NCI-H1930 (cell line): ENCODE measurements at regions not wholly inside any gene's neighbourhood (a gene's known extent, or its start where the extent isn't known, plus 50 kb on each side); places are given as distances from the start of the nearest gene placed in this dataset.
"Not testable (repeated sequence)": the region's sequence is repeated elsewhere in the genome, so short reads cannot be mapped to it uniquely, and the experiment has no call there.

ENCODE experiments used
- DNase-seq, 2 experiments: peaks; one replicate each; lab custom pipeline; 2025; lab: John Stamatoyannopoulos, UW

DNA sequence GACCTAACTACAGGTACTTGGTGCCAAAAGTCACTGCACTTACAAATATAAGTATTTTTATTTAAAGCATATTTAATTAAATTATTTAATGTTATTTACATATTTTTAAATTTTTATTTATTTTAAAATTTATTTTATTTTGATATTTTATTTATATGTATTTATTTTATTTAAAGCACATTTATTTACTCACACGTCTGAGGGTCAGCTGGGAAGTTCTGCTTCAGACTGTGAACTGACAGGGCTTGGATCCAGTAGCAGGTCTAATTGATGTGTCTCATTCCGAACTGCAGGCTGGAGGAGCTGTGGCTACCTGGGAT lies 392.5 kb downstream of the GBA3 start:
- DNase-seq = no peak

DNA sequence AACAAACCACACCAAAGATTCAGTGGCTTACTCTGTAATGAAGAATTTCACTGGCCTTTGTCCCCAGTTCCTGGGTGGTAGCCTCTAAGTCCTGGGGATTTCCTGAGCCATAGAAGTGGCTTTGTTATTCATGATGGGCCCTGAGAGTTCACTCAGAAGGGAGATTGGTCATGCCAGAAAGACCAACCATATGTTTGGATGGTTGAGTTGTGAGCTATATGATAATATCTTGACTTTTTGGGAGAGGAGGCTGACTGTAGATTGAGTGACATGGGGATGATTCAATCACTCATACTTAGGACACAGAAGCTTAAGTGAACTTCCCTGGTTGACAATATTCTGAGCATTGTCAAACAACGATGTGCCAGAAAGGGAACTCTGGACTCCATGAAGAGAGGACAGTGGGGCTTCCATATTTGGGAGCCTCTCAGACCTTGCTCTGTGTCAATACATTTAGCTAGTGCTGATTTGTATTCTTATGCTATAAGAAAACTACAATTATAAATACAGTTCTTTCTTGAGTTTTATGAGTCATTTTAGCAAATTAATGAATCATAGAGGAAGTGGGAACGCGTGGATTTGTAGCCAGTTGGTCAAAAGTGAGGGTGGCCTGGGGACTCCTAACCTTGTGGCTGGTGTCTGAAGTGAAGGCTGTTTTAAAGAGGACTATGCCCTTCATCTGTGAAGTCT lies 392.0 kb downstream of the GBA3 start:
- no peak for DNase-seq

DNA sequence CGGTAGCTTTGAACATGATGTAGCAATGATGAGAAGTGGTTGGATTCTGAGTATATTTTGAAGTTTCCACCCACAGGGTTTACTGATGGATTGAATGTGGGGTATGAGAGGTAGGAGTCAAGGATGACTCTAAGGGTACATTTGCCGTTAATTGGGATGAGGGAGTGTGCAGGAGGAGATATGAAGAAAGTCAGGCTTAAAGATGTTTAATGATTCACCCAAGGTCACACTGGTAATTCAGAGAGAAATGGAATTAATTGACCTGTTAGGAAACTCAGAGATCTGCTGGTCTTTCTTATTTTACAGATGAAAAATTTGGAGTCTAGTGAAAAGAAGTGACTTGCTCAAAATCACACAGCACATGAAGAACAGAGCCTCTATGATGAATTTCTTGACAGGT lies 390.7 kb downstream of the GBA3 start:
- DNase-seq = no peak

DNA sequence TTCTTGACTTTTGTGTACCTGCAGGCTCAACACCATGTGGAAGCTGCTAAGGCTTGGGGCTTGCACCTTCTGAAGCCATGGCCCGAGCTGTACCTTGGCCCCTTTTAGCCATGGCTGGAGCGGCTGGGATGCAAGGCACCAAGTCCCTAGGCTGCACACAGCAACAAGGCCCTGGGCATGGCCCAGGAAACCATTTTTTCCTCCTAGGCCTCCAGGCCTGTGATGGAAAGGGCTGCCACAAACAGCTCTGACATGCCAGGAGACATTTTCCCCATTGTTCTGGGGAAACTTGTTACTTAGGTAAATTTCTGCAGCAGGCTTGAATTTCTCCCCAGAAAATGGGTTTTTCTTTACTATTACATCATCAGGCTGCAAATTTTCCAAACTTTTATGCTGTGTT lies 387.4 kb downstream of the GBA3 start:
- DNase-seq = not testable (repeated sequence)

DNA sequence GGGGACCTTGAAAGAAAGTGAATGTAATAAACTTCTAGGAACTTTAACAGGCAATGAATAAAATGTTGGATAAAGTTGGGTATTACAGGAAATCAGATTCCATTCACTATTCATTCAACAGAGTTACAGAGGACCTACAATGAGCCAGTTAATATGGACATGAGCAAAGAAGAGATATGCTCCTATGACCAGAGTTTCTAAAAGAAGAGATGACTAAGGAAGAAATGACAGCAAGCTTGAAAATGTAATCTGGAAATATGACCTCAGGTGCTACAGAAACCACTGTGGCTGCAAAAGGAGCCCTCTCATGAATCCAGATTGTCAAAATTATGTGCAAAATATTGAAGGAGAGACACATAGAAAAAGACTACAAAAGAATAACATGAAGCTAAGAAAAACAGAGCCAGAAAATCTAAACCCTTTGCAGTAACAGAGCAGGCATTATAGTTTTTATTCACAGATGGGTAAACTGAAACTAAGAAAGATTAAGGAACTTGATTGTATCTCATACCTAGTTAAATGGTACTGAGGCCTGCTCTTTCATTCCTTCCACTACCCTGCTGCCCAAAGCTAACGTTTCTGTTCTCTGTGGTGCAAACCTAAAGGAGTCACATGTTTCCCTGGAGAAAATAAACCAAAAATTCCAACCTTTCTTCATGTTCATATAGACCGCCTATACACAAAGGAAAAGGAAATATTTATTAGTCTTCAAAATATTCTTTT lies 378.3 kb downstream of the GBA3 start:
- DNase-seq = no peak

DNA sequence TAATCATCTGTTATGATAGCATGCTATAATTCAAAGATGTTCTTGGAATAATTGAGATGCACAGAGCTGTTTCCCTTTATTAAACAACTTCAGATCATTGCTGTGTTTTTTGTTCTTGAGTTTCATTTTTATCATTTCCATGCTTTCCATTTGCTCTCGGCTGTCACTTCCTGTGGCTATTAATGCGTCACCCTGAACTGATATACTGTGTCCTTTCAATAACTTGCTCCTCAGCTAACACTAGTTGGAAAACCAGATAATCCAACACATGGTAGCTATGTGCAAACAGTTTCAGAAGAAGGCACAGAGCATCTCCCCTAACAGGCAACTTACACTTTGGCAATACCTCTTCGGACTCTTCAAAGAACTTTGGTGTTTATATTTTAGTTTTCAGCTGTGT lies 376.0 kb downstream of the GBA3 start:
- DNase-seq = no peak

DNA sequence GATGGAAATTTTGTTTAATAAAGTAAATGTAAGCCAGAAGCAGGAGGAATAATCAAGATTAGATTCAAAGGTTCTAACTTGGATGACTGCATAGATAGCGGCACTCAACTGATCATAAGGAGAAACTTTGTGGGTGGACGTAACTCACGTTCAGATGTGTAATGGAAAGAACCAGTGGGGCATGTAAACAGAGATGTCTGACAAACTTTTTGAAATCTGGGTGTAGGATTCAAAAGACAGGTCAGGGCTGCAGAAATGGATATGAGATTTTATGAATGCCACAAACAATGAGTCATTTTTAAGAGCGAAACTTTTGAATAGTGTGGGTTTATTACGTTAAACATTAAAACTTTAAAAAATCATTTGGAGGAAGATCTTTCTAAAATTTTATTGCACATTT lies 375.6 kb downstream of the GBA3 start:
- DNase-seq = no peak

DNA sequence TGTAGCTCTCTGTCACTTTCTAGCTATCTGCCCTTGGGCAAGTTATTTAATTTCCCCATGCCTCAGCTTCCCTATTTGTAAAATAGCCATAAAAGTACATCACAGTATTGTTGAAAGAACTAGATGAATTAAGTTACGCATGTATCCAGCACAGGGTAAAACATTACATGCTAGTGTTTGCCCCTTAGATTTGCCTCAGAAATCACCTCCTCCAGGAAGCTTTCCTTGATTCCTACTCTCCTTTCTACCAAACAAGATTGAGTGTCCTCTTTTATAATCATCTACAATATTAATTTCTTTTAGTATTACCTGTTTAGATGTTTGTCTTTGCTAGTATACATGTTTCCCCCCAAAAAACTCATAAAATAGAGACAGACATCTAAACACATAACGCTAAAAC lies 369.5 kb downstream of the GBA3 start:
- DNase-seq = no peak

DNA sequence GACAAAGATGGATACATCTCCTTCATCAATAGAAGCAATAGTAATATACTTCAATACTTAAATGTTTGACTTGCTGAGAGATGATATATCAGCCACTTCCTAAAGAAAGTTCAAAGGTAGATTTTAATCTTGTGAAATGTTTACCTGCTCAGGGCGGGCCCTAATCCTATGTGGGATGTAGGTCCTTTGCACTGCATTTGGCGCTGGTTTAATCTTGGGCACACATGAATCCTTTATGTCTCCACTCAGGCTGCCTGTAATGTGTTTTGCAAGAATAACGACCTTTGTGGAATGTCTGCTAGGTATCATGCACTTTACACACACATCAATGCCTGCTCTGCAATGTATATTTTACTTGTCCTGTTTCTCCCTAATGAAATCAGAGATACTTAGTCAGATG lies 368.7 kb downstream of the GBA3 start:
- DNase-seq = no peak

DNA sequence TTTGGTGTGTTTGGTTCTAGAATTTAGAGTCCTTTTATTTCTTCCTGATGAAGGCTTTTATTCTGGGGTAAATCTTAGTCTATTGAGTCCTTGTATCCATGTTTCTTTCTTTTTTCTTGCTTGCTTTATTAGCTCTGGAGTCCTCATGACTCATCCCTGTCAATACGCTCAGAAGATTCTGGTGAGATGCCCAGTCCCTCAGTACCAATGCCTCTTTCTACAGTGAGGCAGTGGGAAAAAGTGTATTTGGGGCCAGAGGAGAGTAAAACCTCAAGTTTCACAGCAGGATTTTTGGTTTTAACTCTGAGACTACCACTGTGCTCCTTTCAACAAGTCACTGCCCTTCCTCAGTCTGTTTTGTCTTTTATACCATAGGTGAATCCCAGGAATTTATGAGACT lies 368.0 kb downstream of the GBA3 start:
- no peak for DNase-seq

DNA sequence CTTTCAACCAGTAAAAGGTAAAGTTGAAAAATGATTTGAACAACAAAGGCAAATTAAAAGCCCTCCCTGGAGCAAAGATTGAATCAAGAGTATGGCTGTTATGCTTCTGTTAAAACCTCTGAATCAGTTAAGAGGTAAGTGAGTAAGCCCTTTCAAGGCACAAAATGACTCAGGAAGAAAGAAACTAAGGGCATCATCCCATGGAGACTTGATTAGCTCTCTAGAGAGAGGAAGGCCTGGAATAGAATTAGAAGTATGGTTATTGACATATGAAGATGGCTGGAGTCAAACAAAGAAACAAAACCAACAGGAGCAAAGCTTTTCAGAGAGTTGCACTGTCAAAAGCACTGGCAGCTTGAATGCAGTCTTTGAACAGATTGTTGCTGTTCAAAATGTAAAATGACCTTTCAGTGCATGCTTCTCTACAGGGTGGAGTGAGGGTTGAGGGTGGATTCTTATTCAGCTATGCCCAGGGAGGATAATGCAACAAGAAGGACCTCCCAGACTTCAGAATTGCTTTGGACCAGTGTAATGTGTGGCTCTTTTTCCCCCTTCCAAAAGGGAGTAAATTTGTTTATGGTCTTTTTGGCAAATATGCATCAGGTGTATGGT lies 365.5 kb downstream of the GBA3 start:
- no peak for DNase-seq

DNA sequence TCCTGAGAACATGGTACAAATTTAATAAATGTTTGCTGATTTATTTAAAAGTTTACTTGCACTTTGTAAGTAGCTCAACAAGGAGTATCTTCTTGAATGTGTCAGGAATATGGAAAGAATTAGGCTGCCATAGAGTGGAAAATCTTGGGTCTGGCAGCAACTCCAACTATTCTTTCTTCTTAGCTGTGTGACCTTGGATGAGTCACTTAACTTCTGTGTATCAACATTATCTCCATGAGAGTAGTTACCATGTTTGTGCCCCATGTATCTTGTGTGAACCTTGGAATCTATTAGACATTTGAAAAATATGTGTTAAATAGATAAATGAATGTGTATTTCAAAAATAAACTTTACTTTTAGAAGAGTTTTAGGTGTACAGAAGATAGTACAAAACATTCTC lies 348.8 kb downstream of the GBA3 start:
- no peak for DNase-seq

DNA sequence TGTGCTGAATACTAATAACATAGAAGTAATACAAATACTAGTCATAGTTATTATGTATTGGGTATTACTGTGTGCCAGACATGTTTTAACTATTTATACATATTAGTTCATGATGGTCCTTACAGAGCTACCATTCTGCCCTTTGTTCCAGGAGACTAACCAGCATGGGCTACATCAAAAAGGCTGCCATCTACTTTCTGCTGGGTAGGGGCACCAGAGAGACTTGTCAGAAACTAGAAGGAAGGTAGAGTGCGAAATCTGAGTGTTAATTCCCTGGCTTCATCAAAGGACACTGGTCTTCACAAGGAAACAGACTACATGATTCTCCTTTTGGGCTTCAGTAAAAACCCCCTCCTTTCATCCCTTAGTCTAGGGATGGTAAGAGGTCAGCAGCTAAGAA lies 347.8 kb downstream of the GBA3 start:
- DNase-seq = no peak

DNA sequence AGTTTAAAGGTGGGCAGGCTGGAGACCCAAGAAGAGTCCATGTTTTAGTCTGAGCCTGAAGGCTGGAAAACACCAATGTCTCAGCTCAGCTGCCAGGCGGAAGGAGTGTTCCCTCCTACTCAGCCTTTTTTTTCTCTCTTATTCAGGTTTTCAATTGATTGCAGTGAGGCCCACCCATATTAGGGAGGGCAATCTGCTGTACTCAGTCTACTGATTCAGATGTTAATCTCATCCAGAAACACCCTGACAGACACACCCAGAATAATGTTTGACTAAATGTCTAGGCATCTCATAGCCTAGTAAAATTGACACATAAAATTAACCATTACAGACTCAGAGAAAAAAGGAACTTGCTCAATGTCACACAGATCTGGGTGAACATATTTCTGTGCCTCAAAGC lies 347.1 kb downstream of the GBA3 start:
- no peak for DNase-seq

DNA sequence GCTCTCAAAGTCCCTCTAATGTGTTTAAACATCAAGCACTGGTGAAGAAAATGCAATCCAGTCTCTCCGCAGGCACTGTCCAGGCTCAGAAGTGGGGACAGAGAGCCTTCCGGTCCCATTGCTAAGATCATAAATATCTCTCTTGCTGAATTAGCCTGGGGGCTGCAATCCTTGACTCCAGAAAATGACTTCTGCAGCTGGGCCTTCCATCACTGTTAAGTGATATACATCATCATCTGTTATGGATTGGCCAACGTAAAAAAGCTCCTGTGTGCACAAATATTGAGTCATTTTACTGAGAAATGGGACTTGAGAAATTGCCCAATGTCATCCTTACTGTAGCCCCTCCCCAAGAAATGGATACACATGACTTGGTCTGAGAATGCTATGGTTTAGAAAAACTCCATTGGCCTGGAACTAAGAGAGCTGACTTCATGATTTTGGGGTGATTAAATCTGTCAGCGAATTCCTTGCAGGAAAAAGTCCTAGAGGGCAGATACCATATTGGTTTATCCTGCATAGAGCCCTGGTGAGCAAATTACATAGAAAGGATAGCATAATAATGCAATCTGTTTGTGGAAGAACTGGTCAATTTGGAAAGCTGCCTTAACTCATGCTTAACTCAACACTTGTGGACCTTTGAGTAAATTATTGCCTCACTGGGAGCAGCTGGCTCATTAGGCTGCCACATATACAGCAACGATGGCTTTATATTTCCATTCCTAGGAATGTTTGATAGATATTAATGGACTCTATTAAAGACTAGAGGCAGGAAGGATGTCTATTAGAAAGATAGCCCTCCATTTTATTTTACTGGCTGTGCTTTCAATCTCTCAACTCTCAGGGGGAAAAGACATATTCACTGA lies 346.1 kb downstream of the GBA3 start:
- DNase-seq = no peak

DNA sequence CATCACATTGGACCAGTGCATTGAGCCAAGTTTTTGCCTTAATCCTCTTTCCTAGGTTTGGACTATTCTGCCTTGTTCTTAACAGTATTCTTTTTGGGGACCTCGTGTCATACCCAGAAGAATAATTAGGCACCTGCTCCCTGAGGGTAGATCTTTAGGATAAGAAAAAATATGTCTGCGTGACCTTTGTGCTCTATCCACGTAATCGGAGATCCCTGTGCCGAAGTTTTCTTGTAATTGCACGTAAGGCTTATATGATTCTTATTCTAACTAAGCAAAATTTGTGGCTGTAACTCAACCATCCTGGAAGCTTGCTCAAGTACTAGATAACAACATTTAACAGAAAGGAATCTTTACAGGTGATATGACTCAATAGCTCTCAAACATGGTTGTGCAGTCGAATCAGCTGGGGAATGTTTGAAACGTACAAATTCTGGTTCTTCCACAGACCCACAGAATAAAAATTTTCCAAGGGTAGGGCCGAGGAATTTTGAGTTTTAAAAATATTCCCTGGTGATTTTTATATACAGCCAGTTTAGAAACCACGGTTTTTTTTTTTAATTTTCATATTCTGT lies 344.3 kb downstream of the GBA3 start:
- no peak for DNase-seq

DNA sequence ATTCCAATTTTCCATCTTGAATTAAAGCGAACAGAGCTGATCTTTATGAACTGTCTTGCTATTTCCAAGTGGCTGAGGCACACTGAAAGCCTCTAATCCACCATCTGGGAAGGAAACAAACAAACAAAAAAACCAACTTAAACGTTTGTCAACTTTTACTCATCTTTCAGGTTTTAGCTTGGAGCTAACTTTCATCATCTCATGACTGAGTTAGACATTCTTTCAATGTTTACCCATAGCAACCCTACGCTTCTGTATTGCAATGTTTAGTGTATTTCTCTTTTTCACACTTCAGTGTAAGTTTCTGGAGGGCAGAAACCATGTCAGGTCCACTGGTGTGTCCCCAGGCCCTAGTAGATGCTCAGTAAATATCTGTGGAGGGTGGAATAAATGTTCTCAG lies 343.8 kb downstream of the GBA3 start:
- DNase-seq = no peak

DNA sequence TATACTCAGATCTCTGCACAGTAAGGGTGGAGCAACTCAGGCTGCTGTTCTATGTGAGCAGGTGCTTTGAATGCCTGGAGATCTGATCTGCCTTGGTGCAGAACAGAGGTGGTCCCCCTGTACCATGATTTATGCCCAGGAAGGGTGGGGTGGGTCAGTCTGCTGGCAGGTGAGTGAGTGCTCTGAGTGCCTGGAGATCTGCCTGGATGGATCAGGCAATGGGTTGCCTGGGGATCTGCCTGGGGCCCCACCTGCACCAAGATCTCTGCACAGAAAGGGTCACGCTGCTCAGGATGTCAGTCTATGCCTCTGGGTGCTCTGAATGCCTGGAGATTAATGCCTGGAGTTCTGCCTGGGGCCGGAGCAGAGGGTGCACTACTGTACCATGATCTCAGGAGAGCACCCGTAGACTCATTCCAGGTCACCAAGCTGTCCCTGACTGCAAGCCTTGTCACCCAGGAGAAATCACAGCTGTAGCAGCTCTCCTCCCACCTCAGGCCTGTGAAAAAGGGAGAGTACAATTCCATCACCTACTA lies 342.9 kb downstream of the GBA3 start:
- DNase-seq = no peak

DNA sequence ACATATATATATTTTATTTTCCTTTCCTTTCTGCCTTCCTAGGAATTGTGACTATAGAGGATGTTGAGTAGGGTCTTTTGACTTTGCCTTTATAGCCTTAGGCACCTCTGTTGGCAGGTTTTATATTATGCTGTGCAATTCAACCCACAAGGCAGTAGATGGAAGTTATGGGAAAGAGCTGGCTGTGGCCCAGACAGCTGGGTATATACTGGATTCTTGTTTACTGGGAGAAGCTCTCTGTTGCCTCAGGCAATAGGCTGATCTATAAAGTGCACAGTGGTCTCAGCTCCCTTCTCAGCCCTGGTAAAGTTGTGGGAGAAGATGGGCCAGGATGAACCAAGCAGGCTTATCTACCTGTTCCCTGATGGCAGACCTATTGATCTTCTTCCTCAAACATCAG lies 342.0 kb downstream of the GBA3 start:
- DNase-seq = no peak

DNA sequence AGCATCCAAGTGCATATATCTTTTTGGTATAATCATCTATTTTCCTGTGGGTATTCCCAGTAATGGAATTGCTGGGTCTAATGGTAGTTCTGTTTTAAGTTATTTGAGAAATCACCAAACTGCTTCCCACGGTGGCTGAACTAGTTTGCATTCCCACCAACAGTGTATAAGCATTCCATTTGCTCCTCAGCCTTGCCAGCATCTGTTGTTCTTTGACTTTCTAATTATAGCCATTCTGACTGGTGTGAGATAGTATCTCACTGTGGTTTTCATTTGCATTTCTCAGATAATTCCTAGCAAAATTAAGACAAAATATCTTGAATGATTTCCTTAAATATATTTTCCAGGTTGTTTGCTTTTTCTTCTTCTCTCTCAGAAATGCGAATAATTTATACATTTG lies 341.1 kb downstream of the GBA3 start:
- no peak for DNase-seq

DNA sequence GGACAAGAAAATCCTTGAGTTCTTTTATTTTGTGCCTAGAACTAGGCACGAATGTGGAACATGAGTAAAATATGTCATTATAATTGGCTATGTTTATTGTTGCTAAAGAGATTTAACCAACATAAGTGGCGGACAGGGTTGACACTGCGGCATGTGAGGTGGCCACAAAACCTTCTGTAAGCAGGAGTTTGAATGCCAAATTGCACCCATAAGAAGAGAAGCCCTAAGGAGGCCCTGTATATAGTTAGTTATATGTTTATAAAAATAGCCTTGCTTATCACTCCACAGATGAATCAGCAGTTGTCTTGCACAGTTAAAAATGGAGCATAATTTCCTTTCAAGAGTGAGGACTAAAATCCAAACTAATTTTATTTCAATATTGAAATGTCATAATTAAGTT lies 336.1 kb downstream of the GBA3 start:
- DNase-seq = no peak

DNA sequence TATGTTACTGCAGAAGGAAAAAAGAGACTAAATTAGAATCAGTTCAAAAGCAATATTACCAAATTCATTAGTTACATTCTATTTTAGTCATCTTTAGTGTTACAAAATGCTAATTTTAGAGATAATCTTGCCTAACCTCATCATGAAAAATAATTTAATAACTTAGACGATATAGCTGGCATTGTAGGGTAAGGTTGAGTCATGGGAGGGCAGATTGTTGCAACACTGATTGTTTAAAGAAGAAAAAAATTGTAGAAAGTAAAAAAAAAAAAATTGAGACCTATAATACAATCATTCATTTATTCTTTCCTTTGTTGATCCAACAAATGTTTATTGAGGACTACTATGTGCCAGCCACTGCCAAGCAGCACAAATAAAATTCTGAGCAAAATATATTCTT lies 330.9 kb downstream of the GBA3 start:
- no peak for DNase-seq
